ENCODE measurements at regions not wholly inside any gene's neighbourhood (a gene's known extent, or its start where the extent isn't known, plus 50 kb on each side); places are given as distances from the start of the nearest gene placed in this dataset.
"Not testable (repeated sequence)": the region's sequence is repeated elsewhere in the genome, so short reads cannot be mapped to it uniquely, and the experiment has no call there.

DNA sequence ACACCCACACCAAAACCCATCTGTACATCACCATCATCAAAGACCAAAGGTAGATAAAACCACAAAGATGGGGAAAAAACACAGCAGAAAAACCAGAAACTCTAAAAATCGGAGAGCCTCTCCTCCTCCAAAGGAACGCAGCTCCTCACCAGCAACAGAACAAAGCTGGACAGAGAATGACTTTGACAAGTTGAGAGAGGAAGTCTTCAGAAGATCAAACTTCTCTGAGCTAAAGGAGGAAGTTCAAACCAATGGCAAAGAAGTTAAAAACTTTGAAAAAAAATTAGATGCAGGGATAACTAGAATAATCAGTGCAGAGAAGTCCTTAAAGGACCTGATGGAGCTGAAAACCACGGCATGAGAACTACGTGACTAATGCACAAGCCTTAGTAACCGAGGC, 247.5 kb upstream of the ERBB4 start:
- not testable (repeated sequence) for DNase-seq (ENCODE audit: low read depth in 2 of 2)

DNA sequence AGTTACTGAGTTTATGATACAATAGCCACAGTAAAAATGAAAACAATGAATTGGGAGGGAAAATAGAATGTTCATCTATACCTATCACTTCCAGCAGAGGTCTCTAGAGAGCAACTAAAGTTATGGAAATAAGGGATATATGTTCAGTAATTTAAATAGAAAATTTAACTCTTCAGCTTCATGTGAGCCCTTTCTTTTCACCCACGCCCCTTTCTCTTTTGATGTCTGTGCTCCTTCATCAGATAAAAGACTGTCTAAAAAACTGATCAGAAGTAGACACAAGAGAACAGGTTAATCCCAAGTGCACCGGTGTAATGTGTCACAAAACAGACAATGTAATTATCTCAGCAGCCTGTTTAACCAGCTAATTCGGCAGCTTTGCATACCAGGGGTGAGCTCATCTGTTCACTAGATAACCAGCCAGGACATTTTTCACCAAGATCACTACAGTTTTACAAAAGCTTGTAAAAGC, 238.5 kb upstream of the ERBB4 start:
- no peak for DNase-seq (ENCODE audit: low read depth in 2 of 2)

DNA sequence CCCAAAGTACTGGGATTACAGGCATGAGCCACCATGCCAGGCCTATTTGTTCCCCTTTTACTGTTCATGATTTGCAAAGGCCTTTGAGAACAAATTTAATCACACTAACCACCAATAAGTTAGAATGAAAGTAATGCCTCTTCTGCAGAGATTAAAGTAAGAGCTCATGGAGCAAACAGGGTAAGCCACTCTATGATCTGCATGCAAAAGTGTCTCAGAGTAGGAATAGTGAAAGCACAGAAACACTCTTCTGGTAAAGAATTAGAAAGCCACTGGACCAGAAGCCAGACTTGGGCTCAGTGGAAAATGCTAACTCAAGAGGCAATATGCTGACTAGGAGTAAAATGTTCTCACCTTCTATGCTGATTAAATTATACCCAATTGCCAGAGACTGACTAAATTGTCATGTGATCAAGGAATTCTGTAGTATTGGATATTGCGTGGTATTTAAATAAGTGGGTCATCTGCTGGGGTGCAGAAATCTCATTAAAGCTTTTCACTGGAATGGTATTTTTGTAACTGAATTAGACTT, 235.3 kb upstream of the ERBB4 start:
- no peak for DNase-seq (ENCODE audit: low read depth in 2 of 2)

DNA sequence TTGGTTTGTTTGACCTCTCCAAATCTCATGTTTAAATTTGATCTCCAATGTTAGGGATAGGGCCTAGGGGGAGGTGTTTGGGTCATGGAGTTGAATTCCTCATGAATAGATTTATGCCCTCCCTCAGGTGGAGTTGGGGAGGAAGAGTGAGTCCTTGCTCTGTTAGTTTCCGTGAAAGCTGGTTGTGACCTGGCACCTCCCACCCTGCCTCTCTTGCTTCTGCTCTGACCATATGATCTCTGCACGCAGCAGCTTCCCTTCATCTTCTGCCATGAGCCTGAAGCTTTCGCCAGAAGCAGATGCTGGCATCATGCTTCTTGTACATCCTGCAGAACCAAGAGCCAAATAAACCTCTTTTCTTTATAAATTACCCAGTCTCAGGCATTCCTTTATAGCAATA, 231.6 kb upstream of the ERBB4 start:
- no peak for DNase-seq (ENCODE audit: low read depth in 2 of 2)

DNA sequence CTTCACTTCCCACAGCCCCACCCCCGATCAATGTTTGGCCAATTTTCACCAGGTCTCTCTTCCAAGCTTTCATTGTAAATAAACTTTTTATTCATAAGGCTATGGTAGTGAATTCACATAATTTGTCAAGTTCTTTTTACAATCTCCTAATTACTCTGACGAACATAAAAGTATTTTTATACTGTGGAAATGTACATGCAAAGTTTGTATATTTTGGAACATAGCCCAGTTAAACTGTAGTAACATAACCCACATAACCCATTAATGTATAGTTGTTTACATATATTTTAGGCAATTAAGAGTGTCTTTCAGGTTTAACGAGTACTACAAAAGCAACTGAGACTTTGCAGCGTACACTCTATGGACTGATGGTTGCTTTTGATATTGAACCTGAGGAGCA, 228.3 kb upstream of the ERBB4 start:
- no peak for DNase-seq (ENCODE audit: low read depth in 2 of 2)

DNA sequence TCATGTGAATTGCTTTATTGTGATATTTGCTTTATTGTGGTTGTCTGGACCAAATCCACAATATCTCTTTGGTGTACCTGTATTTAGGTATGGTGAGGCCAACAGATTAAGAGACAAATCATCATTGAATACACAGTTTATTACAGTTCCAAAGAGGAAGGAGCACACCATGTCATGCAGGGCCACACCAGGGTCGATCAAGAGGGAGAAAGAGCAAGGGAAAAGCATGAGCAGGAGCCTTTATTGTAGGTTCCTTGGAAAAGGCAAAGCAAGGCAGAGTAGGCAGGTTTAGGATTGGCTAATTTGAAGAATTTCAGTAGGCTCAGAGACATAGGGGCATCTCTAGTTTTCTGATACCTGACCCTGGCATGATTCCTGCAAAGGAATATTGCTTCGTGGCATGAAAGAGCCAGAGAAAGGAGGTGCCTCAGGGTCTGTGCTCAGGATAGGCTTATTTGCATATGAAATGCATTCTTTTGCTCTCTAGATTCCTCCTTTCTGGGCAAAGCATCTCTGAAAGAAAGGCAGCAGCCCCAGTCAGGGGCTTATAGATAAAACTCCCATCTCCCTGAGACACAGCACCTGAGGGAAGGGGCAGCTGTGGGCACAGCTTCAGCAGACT, 214.2 kb upstream of the ERBB4 start:
- DNase-seq (ENCODE audit: low read depth in 2 of 2): no peak

DNA sequence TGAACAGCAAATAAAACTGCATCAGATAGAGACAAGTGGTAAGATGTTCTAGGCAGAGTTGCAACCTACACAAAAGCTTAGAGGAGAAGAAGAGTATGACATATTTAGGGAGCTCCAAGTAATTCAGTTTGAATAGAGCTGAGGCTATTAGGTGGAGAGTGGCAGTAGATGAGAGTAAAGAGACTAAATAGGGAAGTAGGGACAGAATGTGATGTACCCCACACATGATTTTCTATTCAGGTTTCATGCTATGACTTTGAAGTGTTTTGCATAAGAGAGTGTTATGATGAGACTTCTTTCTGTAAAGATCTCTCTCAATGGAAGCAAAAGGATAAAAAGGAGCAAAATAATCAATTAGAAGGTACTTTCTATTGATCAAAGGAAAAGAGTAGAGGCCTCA, 206.8 kb upstream of the ERBB4 start:
- DNase-seq (ENCODE audit: low read depth in 2 of 2): no peak

DNA sequence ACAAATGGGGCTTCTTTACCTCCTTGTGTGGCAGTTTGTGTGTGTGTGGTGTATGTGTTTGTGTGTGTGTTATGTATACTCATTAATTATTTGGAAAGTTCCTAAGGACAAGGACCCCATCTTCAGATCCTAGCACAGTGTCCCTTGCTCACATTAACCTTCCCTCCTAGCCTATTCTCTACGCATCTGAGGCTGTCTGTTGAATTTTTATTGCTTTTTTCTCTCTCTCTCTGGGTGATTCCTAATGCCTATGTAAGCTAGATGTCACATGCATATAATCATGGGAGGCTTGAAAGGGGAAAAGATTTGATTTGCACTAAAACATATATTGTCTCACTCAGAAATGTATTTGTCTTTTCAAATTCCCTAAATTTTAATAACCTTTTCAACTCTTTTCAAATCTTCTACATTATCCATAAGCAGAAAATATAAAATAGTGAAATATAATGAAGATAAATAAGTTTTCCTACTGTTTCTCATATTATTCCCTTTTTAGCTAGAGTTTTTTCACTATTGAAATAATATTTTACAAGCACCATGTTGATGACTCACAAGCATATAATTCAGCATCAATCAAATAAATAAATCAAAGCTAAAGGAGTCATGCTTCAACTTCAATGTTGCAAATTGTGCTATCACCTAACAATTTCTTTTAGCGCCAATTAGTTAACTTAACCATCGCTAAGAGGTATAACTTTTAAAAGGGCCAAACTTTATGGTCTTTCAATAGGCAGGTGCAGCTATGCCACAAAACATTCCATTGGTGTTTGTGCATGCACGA, 199.0 kb upstream of the ERBB4 start:
- DNase-seq (ENCODE audit: low read depth in 2 of 2): no peak

DNA sequence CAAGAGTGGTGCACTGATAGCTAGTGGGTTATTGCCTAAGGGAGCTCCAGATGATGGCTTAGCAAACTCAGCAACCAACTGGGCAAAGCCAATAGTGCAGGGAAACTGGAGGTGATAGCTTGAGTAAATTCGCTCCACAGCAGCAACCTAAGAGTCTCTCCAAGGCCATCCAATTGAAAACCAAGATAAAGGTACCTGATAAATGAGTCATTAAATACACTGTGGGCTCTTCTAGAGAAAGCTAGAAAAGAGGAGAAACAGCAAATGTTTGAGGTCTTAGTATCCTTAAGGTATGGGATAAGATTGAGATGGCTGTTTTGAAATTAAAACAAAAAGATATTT, 197.8 kb upstream of the ERBB4 start:
- DNase-seq (ENCODE audit: low read depth in 2 of 2): no peak

DNA sequence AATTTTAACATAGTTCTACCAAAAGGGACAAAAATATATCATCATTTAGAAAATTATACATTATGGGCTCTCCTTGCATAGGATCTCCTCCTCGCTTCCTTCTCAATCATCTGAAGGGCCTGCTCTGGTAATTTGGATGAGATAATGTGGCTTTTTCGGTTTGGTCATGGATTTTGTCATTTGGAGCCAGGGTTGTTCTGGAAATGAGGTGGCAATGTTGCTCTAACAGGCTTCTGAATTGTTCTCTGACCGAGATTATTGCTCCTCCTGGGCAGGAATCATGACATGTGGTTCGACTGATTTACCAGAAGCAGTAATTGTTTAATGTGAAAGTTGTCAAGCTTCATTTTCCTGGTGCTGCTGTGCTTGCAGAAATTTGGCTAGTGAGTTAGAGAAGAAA, 194.7 kb upstream of the ERBB4 start:
- no peak for DNase-seq (ENCODE audit: low read depth in 2 of 2)

DNA sequence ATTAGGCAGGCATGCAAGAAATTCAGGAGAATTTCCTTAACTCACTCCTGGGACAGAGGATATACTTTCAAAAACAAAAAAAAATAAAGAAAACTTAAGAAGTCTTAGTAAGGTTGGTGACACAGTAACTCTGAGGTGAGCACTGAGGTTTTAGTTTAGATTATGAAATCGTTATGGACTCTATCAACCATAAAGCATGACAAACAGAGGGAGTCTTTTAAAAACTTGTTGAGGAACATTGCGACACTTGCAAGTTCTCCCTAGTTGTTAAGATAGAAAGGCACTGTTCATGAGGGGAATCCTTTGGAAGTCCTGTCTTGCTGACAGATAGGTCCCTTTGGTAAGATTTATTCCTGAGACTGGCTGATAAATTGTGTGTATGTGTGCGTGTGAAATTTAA, 194.3 kb upstream of the ERBB4 start:
- no peak for DNase-seq (ENCODE audit: low read depth in 2 of 2)

DNA sequence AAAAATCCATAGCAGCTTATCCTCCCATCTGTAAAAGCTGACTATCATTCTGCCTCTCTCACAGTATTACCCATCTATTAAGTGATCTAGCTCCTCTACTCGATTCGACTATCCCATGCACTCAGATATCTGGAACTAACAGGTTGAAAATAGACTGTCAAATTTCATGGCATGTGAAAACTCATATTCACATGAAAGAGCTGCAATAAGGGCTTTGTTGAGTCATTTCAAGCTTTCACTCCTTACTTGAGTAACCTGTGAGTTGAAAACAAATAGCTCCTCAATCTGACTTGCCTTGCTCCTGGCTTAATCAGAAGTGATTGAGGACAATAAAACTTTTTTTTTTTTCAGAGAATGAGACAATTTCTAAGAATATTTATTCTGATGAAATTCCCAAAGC, 192.4 kb upstream of the ERBB4 start:
- DNase-seq (ENCODE audit: low read depth in 2 of 2): no peak

DNA sequence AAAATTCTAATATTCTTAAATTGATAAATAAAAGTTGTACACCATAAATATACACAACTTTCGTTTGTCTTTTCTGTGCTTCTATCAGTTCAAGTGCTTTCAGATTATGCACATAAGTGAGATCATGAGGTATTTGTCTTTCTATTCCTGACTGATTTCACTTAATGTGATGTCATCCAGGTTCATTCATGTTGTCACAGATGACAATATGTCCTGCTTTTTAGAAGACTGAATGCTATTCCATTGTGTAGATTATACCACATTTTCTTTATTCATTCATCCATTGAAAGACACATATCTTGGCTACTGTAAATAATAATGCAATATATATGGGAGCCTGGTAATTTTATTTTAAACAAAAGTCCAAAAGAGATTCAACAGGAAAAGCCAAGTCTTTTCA, 190.1 kb upstream of the ERBB4 start:
- no peak for DNase-seq (ENCODE audit: low read depth in 2 of 2)

DNA sequence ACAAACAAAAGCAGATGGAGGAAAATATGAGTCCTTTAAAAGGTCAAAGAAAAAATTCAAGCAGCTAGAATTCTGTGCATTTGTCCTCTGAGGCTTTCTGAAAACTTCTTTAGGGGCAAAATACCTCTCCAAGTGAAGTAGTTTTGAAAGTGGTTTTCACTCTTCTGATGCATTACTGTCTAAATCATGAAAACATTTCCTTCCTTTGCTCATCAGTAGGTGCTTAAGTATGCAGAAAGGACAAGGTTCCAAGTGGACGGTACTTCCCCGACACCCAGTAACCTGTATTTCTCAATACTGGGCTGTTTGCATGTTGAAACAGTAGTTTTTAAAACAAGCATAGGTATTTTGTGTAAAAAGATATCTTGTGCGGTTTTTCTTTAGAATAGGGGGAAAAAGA, 189.1 kb upstream of the ERBB4 start:
- no peak for DNase-seq (ENCODE audit: low read depth in 2 of 2)

DNA sequence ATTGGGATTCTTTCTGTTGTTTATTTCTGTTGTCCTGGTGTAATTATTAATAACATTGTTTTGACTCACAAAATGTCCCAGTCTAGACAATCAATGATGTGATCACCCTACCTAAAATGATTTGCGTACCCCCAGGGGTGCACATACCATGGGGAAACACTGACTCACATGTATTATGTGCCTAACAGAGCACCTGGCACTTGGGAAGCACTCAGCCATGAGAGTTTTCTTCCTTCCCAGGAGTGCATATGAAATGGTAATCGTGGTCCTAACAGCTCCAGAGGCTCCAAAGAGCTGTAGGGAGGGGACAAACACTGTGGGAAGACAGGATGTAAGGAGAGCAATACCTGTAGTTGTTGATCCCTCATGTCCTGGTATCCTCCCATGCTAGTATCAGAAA, 187.8 kb upstream of the ERBB4 start:
- DNase-seq (ENCODE audit: low read depth in 2 of 2): no peak

DNA sequence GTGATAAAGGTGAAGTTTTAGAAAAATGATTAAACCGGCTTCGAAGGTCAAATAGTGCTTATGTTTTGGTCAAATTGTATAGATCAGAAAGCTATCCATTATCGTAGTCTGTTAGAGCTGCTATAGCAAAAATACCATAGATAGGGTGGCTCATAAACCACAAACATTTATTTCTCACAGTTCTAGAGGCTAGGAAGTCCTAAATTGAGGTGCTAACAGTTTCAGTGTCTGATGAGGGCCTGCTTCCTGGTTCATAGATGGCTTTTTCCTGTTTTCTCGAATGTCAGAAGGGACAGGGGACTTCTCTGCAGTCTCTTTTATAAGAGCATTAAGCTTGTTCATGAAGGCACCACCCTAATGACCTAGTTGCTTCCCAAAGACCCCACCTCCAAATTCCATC, 186.6 kb upstream of the ERBB4 start:
- no peak for DNase-seq (ENCODE audit: low read depth in 2 of 2)

DNA sequence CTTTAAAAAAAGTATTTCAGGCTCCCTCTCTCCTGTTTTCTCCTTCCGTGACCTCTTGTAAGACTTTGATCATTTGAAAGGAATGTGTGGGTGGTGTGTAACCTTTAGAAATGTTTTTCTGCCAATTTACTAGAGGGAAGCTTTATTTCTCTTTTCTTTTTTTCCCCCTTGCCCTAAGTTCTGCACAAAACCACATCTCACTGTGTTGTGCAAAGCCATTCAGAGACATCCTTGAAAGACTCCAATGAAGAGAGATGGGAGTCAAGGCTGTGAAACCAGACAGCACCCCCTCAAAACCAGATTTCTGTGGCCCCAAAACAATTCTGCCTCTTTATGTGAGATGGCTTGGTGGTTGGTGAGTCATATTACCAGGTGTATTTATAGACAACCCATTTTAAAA, 184.6 kb upstream of the ERBB4 start:
- no peak for DNase-seq (ENCODE audit: low read depth in 2 of 2)

DNA sequence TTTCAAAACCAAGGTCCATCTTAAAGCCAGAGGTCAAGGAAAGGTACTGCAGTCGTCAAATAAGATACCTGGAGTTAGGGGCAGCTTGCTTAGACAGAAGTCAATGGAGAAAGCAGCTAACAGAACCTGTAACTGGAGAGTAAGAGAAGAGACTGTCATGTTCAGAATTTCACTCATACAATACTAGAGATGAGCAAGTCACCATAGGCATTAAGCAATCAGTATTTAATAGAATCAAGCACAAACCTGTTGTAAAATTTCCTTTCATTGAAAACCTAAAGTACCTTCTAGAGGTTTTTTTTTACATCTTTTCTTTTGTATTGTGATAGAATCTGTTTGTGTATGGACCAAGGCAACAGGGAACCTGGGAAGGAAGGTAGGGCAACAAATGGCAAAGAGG, 183.4 kb upstream of the ERBB4 start:
- no peak for DNase-seq (ENCODE audit: low read depth in 2 of 2)

DNA sequence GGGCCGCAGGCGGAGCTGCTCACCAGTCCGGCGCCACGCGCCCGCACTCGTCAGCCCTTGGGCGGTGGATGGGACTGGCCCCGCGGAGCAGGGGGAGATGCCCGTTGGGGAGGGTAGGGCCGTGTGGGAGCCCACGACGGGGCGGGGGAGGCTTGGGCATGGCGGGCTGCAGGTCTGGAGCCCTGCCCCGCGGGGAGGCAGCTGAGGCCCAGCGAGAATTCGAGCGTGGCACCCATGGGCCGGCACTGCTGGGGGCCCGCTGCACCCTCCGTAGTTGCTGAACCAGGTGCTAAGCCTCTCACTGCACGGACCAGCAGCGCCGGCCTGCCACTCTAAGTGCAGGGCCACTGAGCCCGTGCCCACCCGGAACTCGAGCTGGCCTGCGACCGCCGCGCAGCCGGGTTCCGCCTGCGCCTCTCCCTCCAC, 182.4 kb upstream of the ERBB4 start:
- no peak for DNase-seq (ENCODE audit: low read depth in 2 of 2)

DNA sequence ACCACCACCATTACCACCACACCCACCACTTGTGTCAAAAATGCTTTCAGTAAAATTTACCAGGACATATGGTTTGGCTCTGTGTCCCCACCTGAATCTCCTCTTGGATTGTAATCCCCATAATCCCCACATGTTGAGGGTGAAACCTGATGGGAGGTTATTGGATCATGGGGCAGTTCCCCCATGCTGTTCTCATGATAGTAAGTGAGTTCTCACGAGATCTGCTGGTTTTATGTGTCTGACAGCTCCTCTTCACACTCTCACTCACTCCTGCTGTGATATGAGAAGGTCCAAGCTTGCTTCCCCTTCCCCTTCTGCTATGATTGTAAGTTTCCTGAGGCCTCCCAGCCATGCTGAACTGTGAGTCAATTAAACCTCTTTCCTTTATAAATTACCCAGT, 176.8 kb upstream of the ERBB4 start:
- not testable (repeated sequence) for DNase-seq (ENCODE audit: low read depth in 2 of 2)

DNA sequence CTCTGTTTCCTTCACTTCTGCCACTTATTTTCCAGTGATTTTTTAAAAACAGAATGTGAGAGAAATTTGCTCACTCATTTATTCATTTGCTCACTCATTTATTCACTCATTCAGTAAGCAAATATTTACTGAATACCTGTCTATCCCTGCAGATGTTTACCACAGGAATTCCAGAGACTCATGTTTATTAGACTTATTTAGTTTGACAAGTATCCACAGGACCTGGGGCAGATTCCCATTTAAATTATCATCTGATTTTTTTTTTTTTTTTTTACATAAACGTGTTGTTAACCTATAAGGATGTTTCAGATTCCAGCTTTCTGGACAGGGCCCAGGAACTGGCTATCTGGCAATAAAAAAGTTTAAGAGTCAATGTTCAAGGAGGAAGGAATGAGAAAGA, 175.1 kb upstream of the ERBB4 start:
- no peak for DNase-seq (ENCODE audit: low read depth in 2 of 2)

DNA sequence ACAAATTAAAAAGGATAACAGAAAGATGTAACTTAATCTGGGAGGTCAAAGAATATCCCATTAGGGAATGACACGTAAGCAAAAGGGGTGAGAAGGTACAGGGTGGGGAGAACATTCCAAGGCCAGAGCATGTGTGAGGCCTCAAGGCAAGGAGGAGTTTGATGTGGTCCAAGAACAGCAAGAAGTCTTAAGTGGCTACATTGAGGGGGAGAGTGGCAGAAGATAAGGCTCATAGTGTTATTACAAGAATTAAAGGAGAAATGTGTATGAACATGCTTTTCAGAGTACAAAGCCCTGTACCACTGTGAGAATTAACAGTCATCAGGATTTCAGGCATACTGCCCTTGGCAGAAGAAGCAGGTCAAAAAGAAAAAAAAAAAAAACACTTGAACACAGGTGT, 174.4 kb upstream of the ERBB4 start:
- DNase-seq (ENCODE audit: low read depth in 2 of 2): no peak

DNA sequence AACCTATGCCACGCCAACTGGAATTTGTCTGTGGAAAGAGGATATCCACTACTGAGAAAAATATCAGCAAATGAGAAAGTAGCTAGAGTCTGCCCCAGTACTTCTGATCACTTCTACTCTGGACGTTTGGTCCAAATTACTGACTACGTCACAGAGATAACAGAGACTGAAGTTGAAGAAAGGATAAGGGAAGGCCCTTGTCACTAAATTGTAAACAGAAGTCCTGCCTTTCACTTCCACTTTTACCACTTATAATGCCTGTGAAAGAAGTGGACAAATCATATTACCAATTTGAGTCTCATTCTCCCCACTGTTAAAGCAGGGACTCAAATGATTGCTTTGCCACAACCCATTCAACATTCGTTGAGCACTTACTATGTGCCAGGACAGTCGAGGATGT, 173.9 kb upstream of the ERBB4 start:
- no peak for DNase-seq (ENCODE audit: low read depth in 2 of 2)

DNA sequence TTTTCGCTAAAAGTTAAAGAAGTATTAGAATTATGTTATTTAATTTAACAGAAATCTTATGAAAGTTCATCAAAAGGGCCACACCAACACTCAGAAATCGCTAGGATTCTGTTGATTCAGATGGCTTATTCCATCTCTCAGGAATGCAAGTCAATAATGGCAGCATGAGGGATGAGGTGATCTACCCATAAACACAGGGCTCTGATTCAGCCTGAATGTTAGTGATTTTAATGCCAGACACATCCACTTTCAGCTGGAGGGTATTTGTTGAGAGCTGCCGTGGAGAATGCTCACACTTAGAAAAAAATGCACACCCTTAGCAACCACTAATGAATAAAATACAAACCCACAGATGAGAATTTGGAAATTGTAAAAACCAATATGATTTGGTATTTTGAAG, 173.3 kb upstream of the ERBB4 start:
- DNase-seq (ENCODE audit: low read depth in 2 of 2): no peak

Measured in stimulated activated CD4-positive, alpha-beta T cell treated with anti-CD3 and anti-CD28 coated beads, Interleukin-1b, Interleukin-23, amount 100 ng/mL, for 1 hour (primary cell).